HUES64 (cell line): ENCODE measurements at regions not wholly inside any gene's neighbourhood (a gene's known extent, or its start where the extent isn't known, plus 50 kb on each side); places are given as distances from the start of the nearest gene placed in this dataset.

ENCODE experiments used
- H3K27ac ChIP-seq: 2 replicates; pipeline ENCODE4 v1.7.0; 2013; ENCODE audit warnings: low read depth, low read length, inconsistent platforms
- H3K27me3 ChIP-seq: 2 replicates; pipeline ENCODE4 v1.6.1; 2013; ENCODE audit warnings: mild to moderate bottlenecking, low read length; ENCODE audit not compliant: insufficient read depth
- H3K36me3 ChIP-seq: 2 replicates; pipeline ENCODE4 v1.6.1; 2013; ENCODE audit warnings: mild to moderate bottlenecking, low read length; ENCODE audit not compliant: insufficient read depth
- H3K4me1 ChIP-seq: 2 replicates; pipeline ENCODE4 v1.6.1; 2013; ENCODE audit warnings: mild to moderate bottlenecking, low read length, moderate library complexity; ENCODE audit not compliant: insufficient read depth
- H3K4me3 ChIP-seq: 2 replicates; pipeline ENCODE4 v1.5.1; 2013; ENCODE audit warnings: mild to moderate bottlenecking, low read length, moderate library complexity
- H3K9ac ChIP-seq: 2 replicates; pipeline ENCODE4 v1.6.1; 2013; ENCODE audit warnings: mild to moderate bottlenecking, low read depth, low read length
- H3K9me3 ChIP-seq: 2 replicates; pipeline ENCODE4 v1.6.1; 2013; ENCODE audit warnings: low read depth, low read length; ENCODE audit not compliant: insufficient read depth
- WGBS: fragments of 150-250, 120-280 bp; methylation state at CpG from one replicate; pipeline ENCODE4 v1.1.7; 2013; ENCODE audit warnings: missing lambda C conversion rate; 5-methylcytosine and 5-hydroxymethylcytosine counted together

DNA sequence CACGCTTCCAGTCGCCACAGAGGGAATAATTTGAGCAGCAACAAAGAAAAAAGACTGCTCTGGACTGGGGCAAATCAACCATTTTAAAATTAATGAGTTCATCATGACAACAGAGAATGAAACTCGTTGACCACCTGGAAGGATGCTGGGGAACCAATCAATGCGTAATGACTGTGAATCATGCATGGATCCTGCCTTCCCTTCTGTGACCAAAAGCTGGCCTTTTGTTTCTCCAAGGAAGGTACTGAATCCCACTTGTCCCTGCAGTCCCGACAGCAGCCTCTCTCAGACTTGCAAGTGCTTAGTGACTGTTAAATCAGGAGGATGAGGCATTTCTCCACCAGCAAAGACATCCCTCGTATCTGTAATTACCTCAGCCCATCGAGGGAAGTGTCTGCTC is 68.0 kb upstream of the TNS3 start:
- no peak overlapping the region for H3K4me3 ChIP-seq
- no peak overlapping the region for H3K9ac ChIP-seq
- no peaks in the 10 kb centered on the region for H3K36me3 ChIP-seq
- WGBS = 84% methylated on average over 7 of the region's 7 CpGs
- 0 out of 2 replicates have a peak, but pooled peaks cover 1% of the 10 kb centered on the region for H3K4me1 ChIP-seq
- H3K27me3 ChIP-seq = no peaks in the 10 kb centered on the region
- H3K27ac ChIP-seq = no peak overlapping the region
- no peaks in the 10 kb centered on the region for H3K9me3 ChIP-seq

DNA sequence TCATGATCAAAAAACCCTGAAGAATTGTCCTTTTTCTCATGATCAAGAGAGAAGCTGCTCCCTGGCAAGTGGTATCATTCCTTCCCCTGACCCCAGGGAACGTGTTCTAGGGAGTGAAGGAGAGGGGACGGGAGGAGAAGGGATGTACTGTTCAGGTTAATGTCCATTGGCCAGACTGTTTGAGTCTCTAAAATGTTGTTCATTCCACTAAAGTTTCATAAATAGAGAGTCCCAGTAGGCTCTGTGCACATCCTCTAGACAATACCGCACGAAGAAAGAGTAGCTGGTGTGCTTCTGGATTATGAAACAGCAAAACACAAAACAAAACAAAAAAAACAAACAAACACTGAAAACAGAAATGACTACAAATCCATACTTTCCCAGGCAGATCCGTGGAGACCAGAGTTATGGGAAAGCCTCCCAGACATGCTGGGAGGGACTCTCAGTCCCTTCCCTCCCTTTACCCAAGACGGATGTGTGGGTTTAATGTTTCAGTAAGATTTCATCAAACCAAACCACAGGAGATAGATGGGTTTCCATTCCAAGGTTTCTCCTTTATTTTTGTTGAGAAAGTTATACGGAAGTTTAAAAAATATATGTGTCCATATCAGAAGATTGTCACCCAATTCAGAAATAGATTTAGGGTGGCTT is 66.5 kb upstream of the TNS3 start:
- Histone ChIP-seq H3K27me3 (no peaks in the 10 kb centered on the region), H3K9me3 (peaks cover 4% of the 10 kb centered on the region; the same call in 1 of the 2 replicates), H3K36me3 (no peaks in the 10 kb centered on the region), H3K4me1 (no peaks in the 10 kb centered on the region), H3K27ac (no peak overlapping the region), H3K9ac (no peak overlapping the region), H3K4me3 (no peak overlapping the region)
- 79% methylated on average over 5 of the region's 7 CpGs for WGBS

GRCh38 chr7:47647918-47648250 is 66.0 kb upstream of the TNS3 start:
- WGBS = 97% methylated on average over 2 of the region's 2 CpGs
- Histone ChIP-seq H3K27me3 (no peaks in the 10 kb centered on the region), H3K27ac (no peak overlapping the region), H3K4me3 (no peak overlapping the region), H3K36me3 (no peaks in the 10 kb centered on the region), H3K9ac (no peak overlapping the region), H3K4me1 (no peaks in the 10 kb centered on the region), H3K9me3 (peaks cover 5% of the 10 kb centered on the region; the same call in 1 of the 2 replicates)

DNA sequence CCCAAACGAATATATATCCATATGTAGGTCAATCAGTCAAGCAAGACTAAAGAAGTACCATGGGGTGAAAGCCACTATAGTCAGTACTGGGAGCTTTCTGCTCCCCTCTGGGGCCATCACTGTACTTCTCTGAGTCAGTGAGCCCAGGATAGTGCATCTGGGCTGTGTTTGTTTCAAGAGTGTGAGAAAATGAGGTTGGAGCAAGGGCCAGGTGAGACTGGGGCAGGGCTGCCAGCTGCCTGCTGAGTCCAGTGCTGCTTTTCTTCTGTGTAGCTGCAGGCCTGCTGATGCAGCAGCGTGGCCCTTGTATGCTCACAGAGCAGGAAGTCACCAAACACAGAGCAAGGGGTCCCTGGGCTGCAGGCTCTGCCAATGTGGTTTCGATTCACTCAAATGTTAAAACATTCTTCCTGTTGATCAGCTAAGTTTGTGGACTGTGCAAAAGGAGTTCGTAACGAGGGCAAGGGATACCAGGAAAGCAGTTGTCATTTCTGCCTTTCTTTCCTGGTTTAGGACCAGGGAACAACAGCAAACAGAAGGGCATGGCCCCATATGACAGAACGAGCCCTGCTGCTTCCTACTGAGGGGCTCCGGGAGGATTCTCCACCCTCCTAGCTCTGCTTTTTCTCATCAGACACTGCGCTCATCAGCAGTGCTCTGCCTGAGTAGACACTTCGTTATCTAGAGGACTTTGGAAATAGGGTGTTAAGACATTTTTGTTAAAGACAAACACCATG is 65.4 kb upstream of the TNS3 start:
- Histone ChIP-seq H3K36me3 (no peaks in the 10 kb centered on the region), H3K4me3 (no peak overlapping the region), H3K27me3 (no peaks in the 10 kb centered on the region), H3K27ac (no peak overlapping the region), H3K9ac (no peak overlapping the region), H3K4me1 (no peaks in the 10 kb centered on the region), H3K9me3 (peaks cover 5% of the 10 kb centered on the region; the same call in 1 of the 2 replicates)
- 80% methylated on average over 9 of the region's 9 CpGs for WGBS

DNA sequence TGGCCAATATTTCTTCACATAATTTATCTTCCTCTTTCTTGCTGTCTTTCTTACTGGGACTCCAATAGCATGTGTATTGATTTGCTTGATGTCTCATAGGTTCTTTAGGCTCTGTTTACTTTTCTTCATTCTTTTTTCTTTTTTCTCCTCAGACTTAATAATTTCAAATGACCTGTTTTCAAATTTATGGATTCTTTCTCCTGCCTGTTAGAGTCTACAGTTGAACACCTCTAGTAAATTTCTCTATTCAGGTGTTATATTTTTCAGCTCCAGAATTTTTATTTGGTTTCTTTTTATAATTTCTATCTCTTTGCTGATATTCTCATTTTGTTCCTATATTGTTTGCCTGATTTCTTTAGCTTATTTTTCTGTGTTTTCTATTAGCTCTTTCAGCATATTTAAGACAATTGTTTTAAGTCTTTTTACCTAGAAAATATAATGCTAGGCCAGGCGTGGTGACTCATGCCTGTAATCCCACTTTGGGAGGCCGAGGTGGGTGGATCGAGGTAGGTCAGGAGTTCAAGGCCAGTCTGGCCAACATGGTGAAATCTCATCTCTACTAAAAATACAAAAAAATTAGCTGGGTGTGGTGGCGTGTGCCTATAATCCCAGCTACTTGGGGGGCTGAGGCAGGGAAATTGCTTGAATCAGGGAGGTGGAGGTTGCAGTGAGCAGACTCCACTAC is 61.9 kb upstream of the TNS3 start:
- no peaks in the 10 kb centered on the region for H3K36me3 ChIP-seq
- peaks cover 8% of the 10 kb centered on the region for H3K4me1 ChIP-seq
- peaks cover 5% of the 10 kb centered on the region; the same call in 1 of the 2 replicates for H3K9me3 ChIP-seq
- H3K27ac ChIP-seq = no peak overlapping the region
- no peak overlapping the region for H3K9ac ChIP-seq
- no peak overlapping the region for H3K4me3 ChIP-seq
- 100% methylated on average over 4 of the region's 4 CpGs for WGBS
- no peaks in the 10 kb centered on the region for H3K27me3 ChIP-seq

DNA sequence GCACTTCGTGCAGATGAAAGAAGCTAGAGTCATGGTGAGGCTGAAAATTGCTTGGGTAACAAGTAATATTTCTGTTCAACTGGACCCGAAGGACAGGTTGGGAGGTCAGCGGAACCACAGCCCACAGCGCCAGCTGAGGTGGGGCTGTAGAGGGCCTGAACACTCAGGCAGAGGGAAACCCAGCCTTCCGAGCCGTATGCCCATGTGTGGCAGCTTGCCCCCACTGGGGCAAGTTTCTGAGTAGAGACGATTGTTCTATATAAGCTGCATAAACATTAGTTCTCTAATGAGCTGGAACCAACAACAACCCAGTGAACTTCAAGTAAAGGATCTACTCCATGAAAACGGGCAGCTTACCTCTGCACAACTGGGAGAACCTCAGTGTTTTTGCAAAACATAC is 58.4 kb upstream of the TNS3 start:
- no peak overlapping the region for H3K9ac ChIP-seq
- WGBS = 90% methylated on average over 8 of the region's 8 CpGs
- peaks cover 20% of the 10 kb centered on the region for H3K4me1 ChIP-seq

DNA sequence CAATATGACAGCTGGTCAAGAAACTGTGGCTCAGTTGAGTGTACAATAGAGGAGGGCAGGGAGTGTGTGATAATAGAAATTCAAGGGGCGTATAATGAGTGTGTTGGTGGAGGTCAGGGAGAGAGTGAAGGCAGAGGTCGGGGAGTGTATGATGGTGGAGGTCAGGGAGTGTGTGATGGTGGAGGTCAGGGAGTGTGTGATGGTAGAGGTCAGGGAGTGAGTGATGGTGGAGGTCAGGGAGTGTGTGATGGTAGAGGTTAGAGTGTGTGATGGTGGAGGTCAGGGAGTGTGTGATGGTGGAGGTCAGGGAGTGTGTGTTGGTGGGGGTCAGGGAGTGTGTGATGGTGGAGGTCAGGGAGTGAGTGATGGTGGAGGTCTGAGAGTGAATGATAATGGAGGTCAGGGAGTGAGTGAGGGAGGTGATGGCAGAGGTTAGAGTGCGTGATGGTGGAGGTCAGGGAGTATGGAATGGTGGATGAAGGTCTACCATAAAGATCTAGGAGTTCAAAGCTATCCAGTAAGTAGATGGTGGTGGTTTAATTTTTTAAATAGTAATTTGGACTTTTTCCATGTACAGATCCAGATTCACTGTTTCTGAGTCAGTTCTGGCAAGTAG is 57.7 kb upstream of the TNS3 start:
- Histone ChIP-seq H3K9ac (no peak overlapping the region), H3K27ac (no peak overlapping the region), H3K9me3 (peaks cover 5% of the 10 kb centered on the region; the same call in 1 of the 2 replicates), H3K4me3 (no peak overlapping the region), H3K36me3 (no peaks in the 10 kb centered on the region), H3K4me1 (peaks cover 22% of the 10 kb centered on the region), H3K27me3 (peaks cover 6% of the 10 kb centered on the region; the same call in 1 of the 2 replicates)
- 90% methylated on average over 3 of the region's 3 CpGs for WGBS

More for the DNA sequence above, 58.4 kb upstream of the TNS3 start:
- Histone ChIP-seq H3K36me3 (no peaks in the 10 kb centered on the region), H3K4me3 (no peak overlapping the region), H3K27ac (no peak overlapping the region), H3K27me3 (0 out of 2 replicates have a peak, but pooled peaks cover 6% of the 10 kb centered on the region), H3K9me3 (peaks cover 5% of the 10 kb centered on the region; the same call in 1 of the 2 replicates)

DNA sequence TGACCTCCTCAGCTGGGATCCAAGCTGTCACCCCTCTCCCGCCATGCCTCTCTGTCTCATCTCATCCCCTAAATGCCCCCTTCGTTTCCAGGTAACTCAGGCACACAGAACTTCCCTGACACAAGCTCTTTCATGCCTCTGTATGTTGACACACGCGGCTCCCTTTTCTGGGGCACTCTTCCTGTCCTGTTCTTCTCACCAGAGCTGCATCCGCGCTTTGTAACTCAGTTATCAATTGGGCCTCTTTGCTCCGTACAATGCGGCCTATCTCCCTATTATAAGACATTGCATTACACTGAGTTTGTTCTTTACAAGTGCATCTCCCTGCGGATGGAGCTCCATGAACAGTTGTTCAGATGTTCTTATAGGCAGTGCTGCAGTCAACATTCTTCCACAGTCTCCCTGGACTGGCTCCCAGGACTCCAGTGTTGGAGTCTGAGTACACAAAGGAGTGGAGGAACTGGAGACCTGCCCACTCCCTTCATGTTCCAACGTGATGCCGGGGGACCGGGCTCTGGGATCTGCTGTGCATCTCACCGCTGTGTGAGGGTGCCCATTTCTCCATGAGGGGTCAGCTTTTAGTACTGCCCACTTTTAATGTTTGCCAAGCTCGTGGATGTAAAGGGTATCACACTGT is 56.9 kb upstream of the TNS3 start:
- no peak overlapping the region for H3K27ac ChIP-seq
- peaks cover 22% of the 10 kb centered on the region for H3K4me1 ChIP-seq
- H3K4me3 ChIP-seq = no peak overlapping the region
- H3K9ac ChIP-seq = no peak overlapping the region
- no peaks in the 10 kb centered on the region for H3K36me3 ChIP-seq
- WGBS = 89% methylated on average over 14 of the region's 14 CpGs
- H3K9me3 ChIP-seq = peaks cover 5% of the 10 kb centered on the region; the same call in 1 of the 2 replicates
- peaks cover 9% of the 10 kb centered on the region; the same call in 1 of the 2 replicates for H3K27me3 ChIP-seq

DNA sequence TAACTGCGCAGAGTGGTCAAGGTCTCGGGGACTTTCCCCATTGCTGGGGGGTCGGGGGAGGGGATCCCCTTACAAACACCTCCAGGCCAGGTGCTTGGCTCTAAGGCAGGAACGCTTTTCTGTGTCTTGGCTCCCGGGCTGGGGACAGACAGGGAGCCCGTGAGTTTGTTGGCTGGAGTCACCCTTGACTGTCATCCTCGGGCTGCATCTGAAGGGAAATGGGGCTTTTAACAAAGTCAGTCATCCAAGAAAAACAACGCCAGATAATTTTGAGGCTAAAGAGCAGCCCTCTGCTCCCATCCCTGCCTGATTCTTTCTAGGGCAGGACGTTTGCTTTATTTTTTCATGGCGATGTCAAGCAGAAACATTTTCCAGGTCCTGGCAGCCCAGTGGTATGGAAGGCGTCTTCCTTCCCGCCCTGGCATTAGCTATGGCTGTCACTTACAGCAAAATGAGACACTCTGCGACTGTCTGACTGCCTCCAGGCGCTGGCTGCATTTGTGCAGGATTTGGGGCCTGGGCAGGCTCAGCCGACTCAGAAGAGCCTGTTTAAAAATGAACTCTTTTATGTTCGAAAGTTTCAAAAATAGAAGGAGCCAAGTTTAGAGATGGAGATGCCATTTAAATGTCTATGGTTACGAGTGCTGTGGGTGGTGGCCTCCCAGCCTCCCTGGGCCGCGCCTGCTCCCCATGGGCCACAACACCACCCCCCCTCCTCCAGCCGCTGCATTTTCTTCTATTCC is 54.7 kb upstream of the TNS3 start:
- Histone ChIP-seq H3K4me1 (peaks cover 22% of the 10 kb centered on the region), H3K9me3 (no peaks in the 10 kb centered on the region), H3K27me3 (peaks cover 9% of the 10 kb centered on the region; the same call in 1 of the 2 replicates), H3K27ac (no peak overlapping the region), H3K9ac (no peak overlapping the region; the same call in 1 of the 2 replicates), H3K36me3 (no peaks in the 10 kb centered on the region), H3K4me3 (no peak overlapping the region)
- 71% methylated on average over 20 of the region's 20 CpGs for WGBS

DNA sequence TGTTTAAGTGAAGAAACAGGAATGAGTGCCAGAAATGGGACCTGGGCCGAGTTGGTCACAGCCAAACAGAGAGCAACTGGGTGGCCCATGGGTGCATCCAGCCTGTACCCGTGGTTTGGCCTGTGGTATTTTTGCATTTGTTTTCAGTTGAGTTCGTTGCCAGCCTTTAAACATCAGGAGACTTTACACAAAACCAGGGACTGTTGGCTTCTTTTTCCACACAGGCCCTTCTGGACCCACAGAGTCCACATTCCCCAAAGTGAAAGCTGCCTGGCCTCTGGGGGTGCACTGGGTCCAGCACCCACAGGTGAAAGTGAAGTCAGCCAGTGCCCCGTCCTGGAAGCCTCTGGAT is 54.1 kb upstream of the TNS3 start:
- no peak overlapping the region for H3K27ac ChIP-seq
- H3K9me3 ChIP-seq = no peaks in the 10 kb centered on the region
- WGBS = 78% methylated on average over 4 of the region's 4 CpGs
- no peak overlapping the region for H3K9ac ChIP-seq
- no peak overlapping the region for H3K4me3 ChIP-seq
- peaks cover 9% of the 10 kb centered on the region; the same call in 1 of the 2 replicates for H3K27me3 ChIP-seq
- peaks cover 21% of the 10 kb centered on the region for H3K4me1 ChIP-seq
- no peaks in the 10 kb centered on the region for H3K36me3 ChIP-seq
